Gastrocnemius medialis (tissue), 4 donors: ENCODE measurements at regions not wholly inside any gene's neighbourhood (a gene's known extent, or its start where the extent isn't known, plus 50 kb on each side); places are given as distances from the start of the nearest gene placed in this dataset.

Experiments
- ATAC-seq, 2 donors: fragments of 150-250 bp; one replicate each; pipeline ENCODE4 v1.9.1; 2016
- DNase-seq, 2 donors: peaks; one replicate each; pipeline ENCODE4 v3.0.0-alpha.2; 2019
- H3K27ac ChIP-seq, 4 donors: fragments of 200-600 bp; sonication (generic); 1 replicate in 1 of 4; 2 replicates in 3 of 4; pipeline ENCODE4 v1.5.1; 2016 to 2018; ENCODE audit warnings: mild to moderate bottlenecking in 2 of 4, moderate library complexity in 1 of 4
- H3K27me3 ChIP-seq, 3 donors: fragments of 200-600 bp; sonication (generic) in 2 of 3; 1 replicate in 1 of 3; 2 replicates in 2 of 3; pipeline versions ENCODE4 v1.5.1 to v1.6.0; 2016 to 2019; ENCODE audit warnings: mild to moderate bottlenecking in 1 of 3, moderate library complexity in 1 of 3
- H3K36me3 ChIP-seq, 2 donors: fragments of 200-600 bp; sonication (generic) in 1 of 2; one replicate each; pipeline ENCODE4 v1.5.1; 2017 to 2018
- H3K4me1 ChIP-seq, 2 donors: fragments of 200-600 bp; sonication (generic) in 1 of 2; one replicate each; pipeline ENCODE4 v1.5.1; 2016 to 2017; ENCODE audit warnings: mild to moderate bottlenecking in 2 of 2
- H3K4me3 ChIP-seq, 4 donors: fragments of 200-600 bp; sonication (generic) in 3 of 4; 1 replicate in 1 of 4; 2 replicates in 3 of 4; pipeline ENCODE4 v1.5.1; 2016 to 2019; ENCODE audit warnings: mild to moderate bottlenecking in 2 of 4
- H3K9me3 ChIP-seq, 3 donors: fragments of 200-600 bp; sonication (generic) in 2 of 3; 1 replicate in 1 of 3; 2 replicates in 2 of 3; pipeline ENCODE4 v1.5.1; 2016 to 2019
- CTCF ChIP-seq, 5 experiments: fragments of 450-650 bp in 3 of 5; fragments of 200-600 bp in 2 of 5; sonication (generic) in 2 of 5; IDR thresholded peaks in 4 of 5; conservative IDR thresholded peaks in 1 of 5; 1 replicate in 4 of 5; 2 replicates in 1 of 5; pipeline ENCODE4 v1.5.1; 2016 to 2019; ENCODE audit warnings: antibody characterized with exemption in 5 of 5, mild to moderate bottlenecking in 3 of 5, moderate library complexity in 3 of 5
- POLR2A ChIP-seq, 2 donors: fragments of 450-650 bp; IDR thresholded peaks; one replicate each; pipeline ENCODE4 v1.6.1; 2017; ENCODE audit warnings: antibody characterized with exemption in 2 of 2, mild to moderate bottlenecking in 2 of 2, moderate library complexity in 2 of 2
- in situ Hi-C, 4 donors: fragments of 200-750 bp; cut with MboI; loops; one replicate each; pipeline versions ENCODE4 v1.15.0 to v1.8.0; 2017; ENCODE audit warnings: low sequenced_read_pairs in 4 of 4
- intact Hi-C: fragments of 100-400 bp; cut with DNase I; formaldehyde crosslinking; loops from one replicate; pipeline ENCODE4 v1.15.1; 2023; ENCODE audit warnings: low total_unique reads

- TF ChIP-seq POLR2A (IDR thresholded peaks at IDR 0.05) (no peak), CTCF (IDR thresholded peaks at IDR 0.05 in 4 of 5, conservative IDR thresholded peaks at IDR 0.05 in 1 of 5) (no peak)
- intact Hi-C loops (no loop called here), in situ Hi-C loops (no loop called here)
- DNase-seq, result no peak
- Histone ChIP-seq H3K9me3 (no peaks in the 10 kb centered on the region), H3K27ac (no peak overlapping the region), H3K27me3 (no peaks in the 10 kb centered on the region), H3K36me3 (no peaks in the 10 kb centered on the region), H3K4me3 (no peak overlapping the region), H3K4me1 (no peaks in the 10 kb centered on the region)
- no peak for ATAC-seq
Observed at GRCh38 chr4:104983615-104984179, 163.0 kb upstream of the TET2 start.

- intact Hi-C loops, result no loop called here
- H3K36me3 ChIP-seq, result no peaks in the 10 kb centered on the region
- ATAC-seq, result no peak
- H3K4me1 ChIP-seq, result peaks cover 0 to 8% of the 10 kb centered on the region in 2 donors
- in situ Hi-C loops, result no loop called here
- no peak overlapping the region for H3K27ac ChIP-seq
- no peaks in the 10 kb centered on the region for H3K27me3 ChIP-seq
- no peaks in the 10 kb centered on the region for H3K9me3 ChIP-seq
- DNase-seq, result no peak
- TF ChIP-seq POLR2A (IDR thresholded peaks at IDR 0.05) (no peak), CTCF (IDR thresholded peaks at IDR 0.05 in 4 of 5, conservative IDR thresholded peaks at IDR 0.05 in 1 of 5) (no peak)
- H3K4me3 ChIP-seq, result no peak overlapping the region
Observed at GRCh38 chr4:104986306-104986705, 160.4 kb upstream of the TET2 start.

GRCh38 chr4:104989371-104989770 is 157.3 kb upstream of the TET2 start:
- no peaks in the 10 kb centered on the region for H3K36me3 ChIP-seq
- no peak for TF ChIP-seq CTCF (IDR thresholded peaks at IDR 0.05 in 4 of 5, conservative IDR thresholded peaks at IDR 0.05 in 1 of 5)
- no peaks in the 10 kb centered on the region for H3K27me3 ChIP-seq
- H3K27ac ChIP-seq, result no peak overlapping the region
- no peaks in the 10 kb centered on the region for H3K9me3 ChIP-seq
- intact Hi-C loops, result no loop called here
- DNase-seq (no peak), ATAC-seq (peak in 1 of 2 donors; percentile 70)
- no peak overlapping the region for H3K4me3 ChIP-seq
- in situ Hi-C loops, result no loop called here
- peaks cover 0 to 8% of the 10 kb centered on the region in 2 donors for H3K4me1 ChIP-seq

- Histone ChIP-seq H3K27ac (no peak overlapping the region), H3K9me3 (no peaks in the 10 kb centered on the region), H3K36me3 (no peaks in the 10 kb centered on the region), H3K27me3 (no peaks in the 10 kb centered on the region), H3K4me1 (no peaks in the 10 kb centered on the region), H3K4me3 (no peak overlapping the region)
- no peak for TF ChIP-seq POLR2A (IDR thresholded peaks at IDR 0.05)
- TF ChIP-seq CTCF (IDR thresholded peaks at IDR 0.05 in 4 of 5, conservative IDR thresholded peaks at IDR 0.05 in 1 of 5), result no peak
- ATAC-seq, result no peak
- no peak for DNase-seq
- in situ Hi-C loops (no loop called here), intact Hi-C loops (no loop called here)
Observed at GRCh38 chr4:105002278-105002677, 144.4 kb upstream of the TET2 start.

- DNase-seq (no peak), ATAC-seq (no peak)
- no peaks in the 10 kb centered on the region for H3K36me3 ChIP-seq
- no peak overlapping the region for H3K4me3 ChIP-seq
- no peaks in the 10 kb centered on the region for H3K27me3 ChIP-seq
- no peak for TF ChIP-seq POLR2A (IDR thresholded peaks at IDR 0.05)
- TF ChIP-seq CTCF (IDR thresholded peaks at IDR 0.05 in 4 of 5, conservative IDR thresholded peaks at IDR 0.05 in 1 of 5), result no peak
- no peaks in the 10 kb centered on the region for H3K9me3 ChIP-seq
- no peaks in the 10 kb centered on the region for H3K4me1 ChIP-seq
- no peak overlapping the region for H3K27ac ChIP-seq
- in situ Hi-C loops, result no loop called here
- intact Hi-C loops, result no loop called here
Observed at GRCh38 chr4:105014234-105014633, 132.4 kb upstream of the TET2 start.
